Mesenchymal stem cell (in vitro differentiated cells and primary cell): ENCODE measurements at regions not wholly inside any gene's neighbourhood (a gene's known extent, or its start where the extent isn't known, plus 50 kb on each side); places are given as distances from the start of the nearest gene placed in this dataset.

Experiments
- DNase-seq: peaks from one replicate; pipeline ENCODE4 v3.0.0-alpha.2; 2013
- H2AFZ ChIP-seq: one replicate; pipeline ENCODE4 v1.6.1; 2013; ENCODE audit warnings: low read depth, mild to moderate bottlenecking, control low read depth, inconsistent platforms, low read length, moderate library complexity
- H2AK5ac ChIP-seq: 2 replicates; pipeline ENCODE4 v1.6.1; 2013; ENCODE audit warnings: low read length, moderate library complexity, mild to moderate bottlenecking, inconsistent platforms; ENCODE audit not compliant: severe bottlenecking
- H2BK120ac ChIP-seq: one replicate; pipeline ENCODE4 v1.6.1; 2013; ENCODE audit warnings: low read depth, mild to moderate bottlenecking, inconsistent platforms, low read length, moderate library complexity
- H2BK12ac ChIP-seq, 2 experiments: one replicate each; pipeline ENCODE4 v1.6.1; 2013; ENCODE audit warnings: inconsistent platforms in 2 of 2, low read length in 2 of 2, mild to moderate bottlenecking in 2 of 2, moderate library complexity in 2 of 2, control low read depth in 1 of 2
- H2BK15ac ChIP-seq: one replicate; pipeline ENCODE4 v1.6.1; 2013; ENCODE audit warnings: mild to moderate bottlenecking, low read depth, inconsistent platforms; ENCODE audit not compliant: poor library complexity, severe bottlenecking
- H2BK5ac ChIP-seq: 2 replicates; pipeline ENCODE4 v1.6.1; 2013; ENCODE audit warnings: low read depth, mild to moderate bottlenecking, low read length, control low read depth, inconsistent platforms; ENCODE audit not compliant: poor library complexity, severe bottlenecking
- H3K14ac ChIP-seq, 2 experiments: one replicate each; pipeline ENCODE4 v1.6.1; 2013; ENCODE audit warnings: inconsistent platforms in 2 of 2, low read length in 2 of 2, control low read depth in 1 of 2, mild to moderate bottlenecking in 1 of 2, moderate library complexity in 1 of 2
- H3K18ac ChIP-seq, 2 experiments: one replicate each; pipeline ENCODE4 v1.6.1; 2013; ENCODE audit warnings: inconsistent platforms in 2 of 2, low read length in 2 of 2, control low read depth in 1 of 2, low read depth in 1 of 2, mild to moderate bottlenecking in 1 of 2
- H3K23ac ChIP-seq, 2 experiments: one replicate each; pipeline ENCODE4 v1.6.1; 2013; ENCODE audit warnings: inconsistent platforms in 2 of 2, low read length in 2 of 2, mild to moderate bottlenecking in 2 of 2, moderate library complexity in 2 of 2, control low read depth in 1 of 2
- H3K27ac ChIP-seq: 2 replicates; pipeline ENCODE4 v1.5.1; 2013; ENCODE audit warnings: mild to moderate bottlenecking, moderate library complexity, low read length, control low read depth, inconsistent platforms; ENCODE audit not compliant: poor library complexity, severe bottlenecking
- H3K27me3 ChIP-seq, 2 experiments: 2 replicates each; pipeline versions ENCODE4 v1.6.1 to v1.7.0; 2013; ENCODE audit warnings: low read length in 2 of 2, mild to moderate bottlenecking in 2 of 2, moderate library complexity in 2 of 2, control low read depth in 1 of 2, inconsistent platforms in 1 of 2; ENCODE audit not compliant: control insufficient read depth in 1 of 2, insufficient read depth in 1 of 2
- H3K36me3 ChIP-seq, 2 experiments: 2 replicates each; pipeline versions ENCODE4 v1.6.1 to v1.7.0; 2013; ENCODE audit warnings: low read length in 2 of 2, control low read depth in 1 of 2, inconsistent platforms in 1 of 2, low read depth in 1 of 2, mild to moderate bottlenecking in 1 of 2; ENCODE audit not compliant: insufficient read depth in 2 of 2, control insufficient read depth in 1 of 2
- H3K4ac ChIP-seq, 2 experiments: one replicate each; pipeline ENCODE4 v1.6.1; 2013; ENCODE audit warnings: inconsistent platforms in 2 of 2, low read length in 2 of 2, mild to moderate bottlenecking in 2 of 2, moderate library complexity in 2 of 2, control low read depth in 1 of 2, low read depth in 1 of 2
- H3K4me1 ChIP-seq: 2 replicates; pipeline ENCODE4 v1.6.1; 2013; ENCODE audit warnings: low read depth, low read length, control low read depth; ENCODE audit not compliant: control insufficient read depth, insufficient read depth
- H3K4me2 ChIP-seq: 2 replicates; pipeline ENCODE4 v1.6.1; 2013; ENCODE audit warnings: low read length, mild to moderate bottlenecking, inconsistent platforms; ENCODE audit not compliant: poor library complexity, severe bottlenecking
- H3K4me3 ChIP-seq, 2 experiments: 2 replicates each; pipeline versions ENCODE4 v1.5.1 to v1.7.0; 2013; ENCODE audit warnings: low read length in 2 of 2, mild to moderate bottlenecking in 2 of 2, control low read depth in 1 of 2, low read depth in 1 of 2; ENCODE audit not compliant: insufficient read depth in 1 of 2
- H3K79me1 ChIP-seq: replicated peaks from 2 replicates; pipeline ENCODE4 v1.6.1; 2013; ENCODE audit warnings: mild to moderate bottlenecking, control low read depth, low read length, inconsistent platforms; ENCODE audit not compliant: poor library complexity, severe bottlenecking
- H3K9ac ChIP-seq: 2 replicates; pipeline ENCODE4 v1.7.0; 2013; ENCODE audit warnings: mild to moderate bottlenecking, low read length, moderate library complexity
- H3K9me3 ChIP-seq: 2 replicates; pipeline ENCODE4 v1.7.0; 2013; ENCODE audit warnings: mild to moderate bottlenecking, low read length; ENCODE audit not compliant: control insufficient read depth
- H4K8ac ChIP-seq: one replicate; pipeline ENCODE4 v1.6.1; 2013; ENCODE audit warnings: inconsistent platforms, mild to moderate bottlenecking, low read length, moderate library complexity
- H4K91ac ChIP-seq: one replicate; pipeline ENCODE4 v1.6.1; 2013; ENCODE audit warnings: mild to moderate bottlenecking, low read length, inconsistent platforms
- whole genome bisulfite sequencing: methylation state at CpG from one replicate; pipeline ENCODE4 v1.1.7; 2013; ENCODE audit warnings: mixed read lengths; 5-methylcytosine and 5-hydroxymethylcytosine counted together

DNA sequence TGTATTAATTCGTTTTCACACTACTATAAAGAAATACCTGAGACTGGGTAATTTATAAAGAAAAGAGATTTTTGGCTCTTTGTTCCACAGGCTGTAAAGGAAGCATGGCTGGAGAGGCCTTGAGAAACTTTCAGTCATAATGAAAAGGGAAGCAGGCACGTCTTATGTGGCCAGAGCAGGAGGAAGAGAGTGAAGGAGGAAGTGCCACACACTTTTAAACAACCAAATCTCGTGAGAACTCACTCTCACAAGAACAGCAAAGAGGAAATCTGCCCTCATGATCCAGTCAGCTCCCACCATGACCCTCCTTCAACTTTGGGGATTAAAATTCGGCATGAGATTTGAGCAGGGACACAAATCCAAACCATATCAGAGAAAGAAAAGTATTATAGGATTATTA is 1255.9 kb upstream of the MIR17HG start:
- no peak overlapping the region for H2BK15ac ChIP-seq
- H2AFZ ChIP-seq: no peak overlapping the region
- H3K9me3 ChIP-seq: peaks cover 2% of the 10 kb centered on the region
- no peak overlapping the region for H3K18ac ChIP-seq
- H3K9ac ChIP-seq: no peak overlapping the region
- no peak overlapping the region for H2BK5ac ChIP-seq
- H3K4me3 ChIP-seq: no peak overlapping the region
- H3K79me1 ChIP-seq: no peaks in the 10 kb centered on the region
- no peak overlapping the region for H4K91ac ChIP-seq
- H2AK5ac ChIP-seq: no peak overlapping the region
- no peak overlapping the region for H3K23ac ChIP-seq
- H3K27me3 ChIP-seq: no peaks in the 10 kb centered on the region
- DNase-seq: no peak
- no peaks in the 10 kb centered on the region for H3K4me1 ChIP-seq
- no peak overlapping the region for H3K4me2 ChIP-seq
- H4K8ac ChIP-seq: no peak overlapping the region
- H3K14ac ChIP-seq: no peak overlapping the region
- no peak overlapping the region for H3K4ac ChIP-seq
- no peak overlapping the region for H3K27ac ChIP-seq
- H2BK120ac ChIP-seq: no peak overlapping the region
- no peaks in the 10 kb centered on the region for H3K36me3 ChIP-seq
- WGBS: no CpG with 5 or more reads among the region's 4 CpGs
- H2BK12ac ChIP-seq: no peak overlapping the region

DNA sequence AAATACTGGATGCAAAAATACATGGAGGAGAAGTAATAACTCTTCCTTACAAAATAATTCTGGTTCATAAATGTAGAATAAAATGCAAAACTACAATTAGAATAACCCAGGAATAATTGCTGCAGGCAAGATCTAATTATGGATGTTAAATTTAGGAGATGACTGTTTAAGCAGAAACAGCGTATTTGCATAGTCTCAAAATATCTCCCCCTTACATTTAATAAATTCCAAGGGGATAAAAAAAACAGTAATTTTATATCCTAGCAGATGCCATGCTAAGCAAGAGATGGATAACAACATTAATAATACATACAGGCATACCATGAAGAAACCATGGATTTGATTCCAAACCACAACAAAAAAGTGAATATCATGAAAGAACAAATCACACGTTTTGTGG is 1253.1 kb upstream of the MIR17HG start:
- no peak overlapping the region for H3K4ac ChIP-seq

GRCh38 chr13:90098577-90098976 is 1248.9 kb upstream of the MIR17HG start:
- no peaks in the 10 kb centered on the region for H3K27me3 ChIP-seq
- H3K4me2 ChIP-seq: no peak overlapping the region
- 87% methylated on average over 2 of the region's 4 CpGs for WGBS

More for the DNA sequence above, 1253.1 kb upstream of the MIR17HG start:
- Histone ChIP-seq H2BK5ac (no peak overlapping the region), H3K79me1 (no peaks in the 10 kb centered on the region), H2BK12ac (no peak overlapping the region), H4K8ac (no peak overlapping the region), H2AK5ac (no peak overlapping the region), H3K14ac (no peak overlapping the region), H3K23ac (no peak overlapping the region), H3K27ac (no peak overlapping the region), H3K27me3 (no peaks in the 10 kb centered on the region), H3K9me3 (peaks cover 6% of the 10 kb centered on the region), H3K4me1 (no peaks in the 10 kb centered on the region), H3K36me3 (no peaks in the 10 kb centered on the region), H4K91ac (no peak overlapping the region), H3K4me2 (no peak overlapping the region), H2BK120ac (no peak overlapping the region), H2AFZ (no peak overlapping the region), H2BK15ac (no peak overlapping the region), H3K9ac (no peak overlapping the region), H3K4me3 (no peak overlapping the region), H3K18ac (no peak overlapping the region)
- DNase-seq: no peak
- WGBS: no CpG with 5 or more reads among the region's 2 CpGs

DNA sequence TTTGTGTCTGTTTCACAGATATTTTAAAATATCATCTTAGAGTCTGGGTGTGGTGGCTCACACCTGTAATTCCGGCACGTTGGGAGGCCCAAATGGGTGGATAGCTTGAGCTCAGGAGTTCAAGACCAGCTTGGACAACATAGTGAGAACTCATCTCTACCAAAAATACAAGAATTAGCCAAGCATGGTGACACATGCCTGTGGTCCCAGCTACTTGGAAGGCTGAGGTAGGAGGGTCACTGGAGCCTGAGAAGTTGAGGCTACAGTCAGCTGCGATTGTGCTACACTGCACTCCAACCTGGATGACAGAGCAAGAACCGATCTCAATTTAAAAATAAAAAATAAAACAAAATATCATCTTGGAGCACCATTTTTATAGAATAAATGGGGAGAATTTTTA is 1247.6 kb upstream of the MIR17HG start:
- H3K9ac ChIP-seq: no peak overlapping the region
- H3K27ac ChIP-seq: no peak overlapping the region
- no peak overlapping the region for H3K18ac ChIP-seq
- H3K9me3 ChIP-seq: peaks cover 18% of the 10 kb centered on the region
- H3K4ac ChIP-seq: no peak overlapping the region
- no peak overlapping the region for H2BK5ac ChIP-seq
- H2BK12ac ChIP-seq: no peak overlapping the region
- peaks cover under 1% of the 10 kb centered on the region for H3K4me1 ChIP-seq
- no peak overlapping the region for H2AK5ac ChIP-seq
- H3K14ac ChIP-seq: no peak overlapping the region
- no peak overlapping the region for H2AFZ ChIP-seq
- H2BK15ac ChIP-seq: no peak overlapping the region
- WGBS: 91% methylated on average over 3 of the region's 4 CpGs
- no peaks in the 10 kb centered on the region for H3K79me1 ChIP-seq
- no peaks in the 10 kb centered on the region for H3K36me3 ChIP-seq
- H3K4me3 ChIP-seq: no peak overlapping the region
- no peak overlapping the region for H4K91ac ChIP-seq
- H3K23ac ChIP-seq: no peak overlapping the region
- DNase-seq: no peak
- no peak overlapping the region for H3K4me2 ChIP-seq
- no peak overlapping the region for H2BK120ac ChIP-seq
- no peaks in the 10 kb centered on the region for H3K27me3 ChIP-seq
- no peak overlapping the region for H4K8ac ChIP-seq

More at GRCh38 chr13:90098577-90098976, 1248.9 kb upstream of the MIR17HG start:
- Histone ChIP-seq H3K4ac (no peak overlapping the region), H2AK5ac (no peak overlapping the region), H3K79me1 (no peaks in the 10 kb centered on the region), H3K9me3 (peaks cover 20% of the 10 kb centered on the region), H3K9ac (no peak overlapping the region), H3K23ac (no peak overlapping the region), H2BK12ac (no peak overlapping the region), H4K8ac (no peak overlapping the region), H3K36me3 (no peaks in the 10 kb centered on the region), H3K14ac (no peak overlapping the region), H3K4me1 (no peaks in the 10 kb centered on the region), H3K18ac (no peak overlapping the region), H2AFZ (no peak overlapping the region), H2BK5ac (no peak overlapping the region), H2BK120ac (no peak overlapping the region), H3K27ac (no peak overlapping the region), H3K4me3 (no peak overlapping the region), H4K91ac (no peak overlapping the region), H2BK15ac (no peak overlapping the region)
- DNase-seq: no peak
